Left renal cortex interstitium (tissue), 4 donors: ENCODE measurements at regions not wholly inside any gene's neighbourhood (a gene's known extent, or its start where the extent isn't known, plus 50 kb on each side); places are given as distances from the start of the nearest gene placed in this dataset.
A peak's percentile ranks its signal among the peaks of the same experiment; 100 is the strongest.

Experiments used
- DNase-seq, 4 donors: peaks; one replicate each; pipeline ENCODE4 v3.0.0-alpha.2; 2013; ENCODE audit warnings: low read depth in 4 of 4, low spot score in 2 of 4, missing footprints in 1 of 4

GRCh38 chr12:24072302-24072701, 122.8 kb upstream of the SOX5 start:
- no peak for DNase-seq

- DNase-seq = no peak
Measured at GRCh38 chr12:24071842-24072241, 122.4 kb upstream of the SOX5 start.

GRCh38 chr12:24069532-24070395, 120.3 kb upstream of the SOX5 start:
- DNase-seq = peak in 1 of 4 donors; percentile 28

GRCh38 chr12:24066865-24067264, 117.4 kb upstream of the SOX5 start:
- DNase-seq = no peak

GRCh38 chr12:24066097-24066496, 116.6 kb upstream of the SOX5 start:
- no peak for DNase-seq

- no peak for DNase-seq
Measured at GRCh38 chr12:24062642-24063245, 113.3 kb upstream of the SOX5 start.

- DNase-seq = no peak
Measured at GRCh38 chr12:24060089-24060488, 110.6 kb upstream of the SOX5 start.

- DNase-seq = no peak
Measured at GRCh38 chr12:24057920-24058476, 108.5 kb upstream of the SOX5 start.

- no peak for DNase-seq
Measured at GRCh38 chr12:24055747-24056146, 106.3 kb upstream of the SOX5 start.

GRCh38 chr12:24054416-24054815, 104.9 kb upstream of the SOX5 start:
- DNase-seq = no peak

- DNase-seq = no peak
Measured at GRCh38 chr12:24049728-24050127, 100.3 kb upstream of the SOX5 start.

GRCh38 chr12:24049101-24049500, 99.6 kb upstream of the SOX5 start:
- no peak for DNase-seq

- no peak for DNase-seq
Measured at GRCh38 chr12:24048446-24048845, 99.0 kb upstream of the SOX5 start.

- no peak for DNase-seq
Measured at GRCh38 chr12:24047326-24047725, 97.9 kb upstream of the SOX5 start.

GRCh38 chr12:24045816-24046257, 96.4 kb upstream of the SOX5 start:
- DNase-seq = peak in 2 of 4 donors; percentile 23 to 25

GRCh38 chr12:24044941-24045703, 95.7 kb upstream of the SOX5 start:
- DNase-seq = no peak

GRCh38 chr12:24042651-24043050, 93.2 kb upstream of the SOX5 start:
- no peak for DNase-seq

GRCh38 chr12:24039113-24039525, 89.6 kb upstream of the SOX5 start:
- no peak for DNase-seq

- no peak for DNase-seq
Measured at GRCh38 chr12:24038211-24038997, 88.9 kb upstream of the SOX5 start.
